DMS79 (cell line): ENCODE measurements at regions not wholly inside any gene's neighbourhood (a gene's known extent, or its start where the extent isn't known, plus 50 kb on each side); places are given as distances from the start of the nearest gene placed in this dataset.

Experiments
- DNase-seq: peaks from one replicate; lab custom pipeline; 2025; lab: John Stamatoyannopoulos, UW

DNA sequence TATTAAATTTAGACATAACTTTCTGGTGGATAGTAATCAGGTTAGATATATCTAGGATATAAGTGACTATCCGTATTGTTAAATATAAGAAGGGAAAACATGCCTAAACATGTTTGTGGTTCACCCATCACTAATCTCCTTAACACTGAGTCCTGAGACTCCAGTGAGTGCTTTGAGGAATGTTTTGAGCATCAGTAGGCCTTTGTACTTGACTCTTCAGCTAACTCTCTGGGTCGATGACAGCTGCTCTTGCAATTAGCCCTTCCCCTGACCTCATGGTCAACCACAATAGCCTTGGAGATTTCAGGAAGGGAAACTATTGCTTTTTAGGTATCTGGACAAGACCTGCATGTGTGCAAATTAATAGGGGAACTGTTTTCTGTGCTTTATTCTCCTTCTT lies 716.8 kb downstream of the EPHA4 start:
- DNase-seq: peak; percentile 6

DNA sequence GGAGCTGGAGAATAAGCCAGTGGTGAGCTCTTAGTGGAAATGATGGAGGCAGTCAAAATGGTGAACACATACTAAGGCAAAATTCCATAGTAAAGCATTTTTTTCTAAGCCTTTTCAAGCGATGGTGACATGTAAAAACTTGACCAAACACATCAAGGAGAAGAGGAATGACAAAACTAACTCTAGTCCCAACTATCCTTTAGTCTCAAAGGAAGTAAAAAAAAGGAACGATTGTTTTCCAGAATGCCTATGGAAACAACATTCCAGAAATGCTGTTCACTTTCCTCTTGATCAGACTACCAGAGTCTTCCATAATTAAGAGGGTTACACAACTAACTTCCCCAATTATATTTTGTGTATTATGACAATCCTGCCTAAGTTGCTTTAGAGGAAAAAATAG lies 715.6 kb downstream of the EPHA4 start:
- DNase-seq: no peak

DNA sequence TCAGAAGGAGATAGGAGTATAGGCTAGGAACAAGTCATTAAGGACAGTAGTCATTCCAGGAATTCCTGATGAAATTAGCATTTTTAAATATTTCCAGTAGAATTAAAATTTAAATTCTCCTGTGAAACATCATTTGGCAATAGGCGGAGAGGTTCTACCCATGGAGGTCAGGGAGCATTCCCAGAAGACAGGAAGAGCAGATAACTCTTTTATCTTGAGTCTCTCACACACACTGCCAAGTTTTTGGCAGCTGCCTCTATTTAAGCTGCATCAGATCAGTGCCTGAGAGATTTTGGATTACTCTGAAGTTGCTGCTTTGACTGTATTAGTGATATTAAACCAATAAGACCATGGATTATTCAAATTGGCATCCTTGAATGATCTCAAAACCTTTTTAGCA lies 714.7 kb downstream of the EPHA4 start:
- DNase-seq: no peak

DNA sequence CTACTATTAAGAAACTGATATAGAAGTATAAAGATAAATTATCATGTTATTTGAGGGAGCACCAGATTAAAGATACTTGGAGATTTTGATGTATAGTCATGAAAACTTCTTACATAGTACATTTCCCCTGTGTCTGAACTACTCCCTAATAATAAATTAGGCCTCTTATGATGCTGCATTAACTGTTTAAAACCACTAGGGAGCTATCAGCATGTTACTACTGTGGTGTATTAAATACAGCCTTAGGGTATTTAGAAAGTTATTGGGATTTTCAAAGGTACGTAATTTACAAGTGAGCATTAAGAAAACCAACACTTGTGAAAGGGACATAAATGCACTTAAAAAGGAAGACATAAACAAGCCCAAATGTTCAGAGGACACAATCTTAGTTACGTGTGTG lies 714.0 kb downstream of the EPHA4 start:
- DNase-seq: no peak

DNA sequence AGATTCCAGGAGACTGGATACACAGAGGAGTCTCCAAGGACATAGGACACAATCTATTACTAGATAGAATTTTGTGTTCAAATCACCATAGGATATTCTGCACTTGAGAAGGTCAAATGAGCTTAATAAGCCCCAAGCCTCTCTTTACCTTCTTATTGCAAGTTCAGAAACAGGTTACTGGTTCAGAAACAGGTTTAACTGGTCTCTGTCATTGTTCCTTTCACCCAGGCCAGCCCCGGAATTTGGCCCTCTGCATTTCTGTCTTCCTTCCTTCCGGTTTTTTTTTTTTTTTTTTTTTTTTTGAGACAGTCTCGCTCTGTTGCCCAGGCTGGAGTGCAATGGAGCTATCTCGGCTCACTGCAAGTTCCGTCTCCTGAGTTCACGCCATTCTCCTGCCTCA lies 700.2 kb downstream of the EPHA4 start:
- DNase-seq: no peak

DNA sequence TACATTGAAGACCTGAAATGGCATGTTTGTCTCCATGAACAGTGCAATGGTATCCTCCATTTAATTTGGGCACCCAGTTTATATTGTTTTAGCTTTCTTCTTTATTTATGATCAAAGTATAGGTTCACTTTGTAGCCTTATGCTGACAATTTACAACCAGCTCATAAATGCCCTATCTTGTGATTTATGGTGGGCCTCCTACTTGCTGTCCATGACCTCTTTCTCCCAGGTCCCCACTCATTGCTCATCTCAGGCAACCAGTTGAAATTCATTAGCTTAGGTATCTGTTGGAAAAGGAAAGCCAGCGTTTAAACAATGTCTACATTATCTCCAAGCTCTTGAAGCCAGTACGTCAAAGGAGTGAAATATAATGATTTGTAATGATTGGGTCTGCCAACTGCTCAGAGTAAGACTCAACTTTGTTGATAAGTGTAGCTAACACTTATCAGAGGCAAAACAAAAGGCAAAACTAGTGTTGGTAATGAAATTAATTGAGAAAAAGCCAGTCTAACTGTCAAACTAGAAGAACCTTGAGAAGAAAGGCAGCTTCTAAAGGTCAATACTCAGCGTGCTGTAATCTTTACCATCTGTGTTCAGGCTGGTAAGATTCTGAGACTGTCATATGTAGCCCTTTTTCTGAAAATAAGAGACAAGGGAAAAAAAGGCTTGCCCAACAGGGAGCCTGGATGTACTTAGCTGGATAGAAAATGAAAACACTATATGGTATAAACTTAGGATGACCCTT lies 695.9 kb downstream of the EPHA4 start:
- DNase-seq: no peak

DNA sequence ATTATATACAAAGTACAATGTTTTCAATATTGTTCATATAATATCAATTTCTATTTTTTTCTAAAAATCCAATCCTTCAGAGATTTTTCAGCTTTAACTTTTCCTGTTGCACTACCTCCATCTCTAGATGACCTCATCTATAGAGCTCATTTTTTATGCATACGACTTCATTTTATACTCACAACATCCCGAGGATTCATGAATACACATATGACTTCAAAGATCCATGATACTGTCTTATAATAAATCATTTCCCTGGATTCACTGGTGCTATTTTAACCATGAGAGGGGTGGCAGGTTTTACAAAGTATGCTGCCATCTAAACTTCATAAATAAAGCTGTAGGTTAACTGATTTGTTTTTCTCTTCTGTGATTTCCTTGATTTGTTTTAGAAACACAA lies 694.6 kb downstream of the EPHA4 start:
- no peak for DNase-seq

DNA sequence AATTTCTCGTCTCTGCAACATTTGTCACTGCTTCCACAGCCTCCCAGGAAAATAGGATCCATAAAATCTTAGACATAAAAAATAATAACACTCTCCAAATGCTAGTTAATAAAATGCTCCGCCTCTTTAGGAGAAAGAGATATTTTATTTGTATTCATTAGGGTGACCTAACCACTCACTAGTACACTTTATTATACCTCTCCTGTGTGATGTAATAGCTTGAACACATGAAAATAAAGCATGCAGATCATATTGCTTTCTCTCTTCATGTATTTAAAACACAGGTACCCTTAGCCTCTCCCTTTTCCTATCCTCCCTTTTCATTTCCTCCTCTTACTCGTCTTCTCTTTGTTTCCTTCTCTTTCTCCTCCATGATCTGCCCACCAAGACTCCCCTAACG lies 694.2 kb downstream of the EPHA4 start:
- no peak for DNase-seq

DNA sequence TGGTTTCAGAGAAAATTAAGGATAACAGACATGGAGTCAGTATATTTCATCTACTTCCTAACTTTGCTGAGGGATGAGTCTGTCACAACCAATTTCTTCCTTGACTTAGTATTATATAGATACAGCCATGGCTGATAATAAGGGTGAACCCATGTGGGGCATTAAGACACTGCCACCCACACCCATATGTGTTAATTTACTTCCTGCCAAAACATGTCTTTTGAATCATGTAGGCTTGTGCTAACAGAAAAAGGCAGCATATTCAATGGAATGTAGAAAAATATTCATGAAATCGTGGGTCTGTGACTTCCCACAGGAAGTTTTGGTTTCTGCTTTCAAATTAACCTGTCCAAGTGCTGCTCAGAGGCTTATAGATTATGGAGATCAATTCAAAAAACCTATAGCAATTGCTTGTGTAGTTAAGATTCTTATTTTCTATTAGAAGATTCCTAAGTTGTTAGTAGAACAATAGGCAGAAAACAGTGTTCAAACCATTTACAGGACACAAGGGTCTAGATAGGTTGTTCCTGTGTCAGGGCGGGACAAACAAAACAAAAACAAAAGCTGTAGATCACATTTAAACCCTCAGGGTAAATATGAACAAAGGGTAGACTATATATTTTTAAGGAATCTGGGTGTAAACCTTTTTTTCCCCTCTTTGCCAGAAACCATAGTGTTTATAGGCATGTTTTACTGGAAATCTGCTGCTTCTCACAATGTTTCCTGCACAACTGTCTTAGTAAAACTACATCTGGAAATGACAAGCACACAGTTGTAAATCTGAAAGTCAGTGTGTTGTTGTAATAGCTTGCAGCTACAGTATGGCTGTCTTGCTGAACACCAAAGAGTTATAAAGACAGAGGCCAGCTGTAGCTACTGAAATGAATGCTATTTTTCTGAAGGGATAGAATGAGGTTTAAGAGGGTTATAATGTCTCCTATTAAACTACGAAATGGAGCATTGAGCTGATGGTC lies 691.2 kb downstream of the EPHA4 start:
- DNase-seq: no peak

DNA sequence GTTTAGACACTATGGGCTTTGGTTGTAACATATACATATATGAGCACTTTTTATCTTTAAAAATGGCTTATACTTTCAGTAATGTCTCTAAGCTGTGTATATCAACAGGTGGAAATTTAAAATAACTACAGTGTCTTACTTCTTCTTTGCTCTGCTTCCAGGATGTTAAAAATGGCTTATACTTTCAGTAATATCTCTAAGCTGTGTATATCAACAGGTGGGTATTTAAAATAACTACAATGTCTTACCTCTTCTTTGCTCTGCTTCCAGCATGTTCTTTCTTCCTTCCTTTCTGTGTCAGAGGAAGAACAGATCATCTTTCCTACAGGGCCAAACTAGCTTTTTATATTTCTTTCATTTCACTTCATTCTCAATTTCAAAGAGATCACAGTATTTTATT lies 689.6 kb downstream of the EPHA4 start:
- DNase-seq: no peak

DNA sequence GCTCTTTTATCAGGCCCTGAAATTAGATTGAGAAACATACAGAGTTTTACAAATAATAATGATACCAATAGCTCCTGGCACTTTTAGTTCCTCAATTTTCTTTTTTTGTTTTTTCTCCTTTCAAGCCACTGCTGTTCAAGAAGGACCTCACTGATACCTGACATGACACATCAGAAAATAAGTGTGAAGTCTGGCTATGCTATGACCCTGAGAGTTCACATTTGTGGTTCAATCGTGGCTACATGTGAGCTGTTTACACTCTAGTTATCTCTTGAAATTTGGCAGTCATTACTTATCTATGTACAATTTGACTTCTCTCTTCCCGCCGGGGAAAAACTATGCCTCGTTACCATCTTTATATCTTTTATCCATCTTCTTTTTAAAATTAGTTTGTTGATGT lies 686.5 kb downstream of the EPHA4 start:
- DNase-seq: no peak

DNA sequence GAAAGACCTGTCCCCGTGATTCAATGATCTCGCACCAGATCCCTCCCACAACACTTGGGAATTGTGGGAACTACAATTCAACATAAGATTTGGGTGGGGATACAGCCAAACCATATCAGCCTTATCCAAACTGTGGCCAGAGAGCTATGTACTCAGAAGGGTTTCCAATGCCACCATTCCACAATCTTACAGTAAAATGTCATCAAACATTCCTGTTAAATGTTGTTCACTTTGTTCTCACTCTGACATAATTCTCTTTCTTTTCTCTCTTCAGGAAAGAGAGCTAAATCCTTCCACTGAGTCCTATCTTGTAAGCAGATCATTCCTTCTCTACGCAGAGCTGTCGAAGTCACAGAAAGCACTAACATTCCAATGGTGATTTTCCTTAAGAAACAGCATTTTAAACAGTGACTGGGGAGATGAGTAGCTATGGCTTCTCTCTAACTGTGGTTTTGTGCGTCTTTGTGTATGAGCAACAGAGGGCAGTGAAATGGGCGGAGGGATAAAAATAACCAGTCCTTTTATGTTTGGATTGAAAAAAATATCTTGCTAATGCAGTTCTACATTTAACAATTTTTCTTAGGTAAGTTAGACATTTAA lies 684.7 kb downstream of the EPHA4 start:
- no peak for DNase-seq

DNA sequence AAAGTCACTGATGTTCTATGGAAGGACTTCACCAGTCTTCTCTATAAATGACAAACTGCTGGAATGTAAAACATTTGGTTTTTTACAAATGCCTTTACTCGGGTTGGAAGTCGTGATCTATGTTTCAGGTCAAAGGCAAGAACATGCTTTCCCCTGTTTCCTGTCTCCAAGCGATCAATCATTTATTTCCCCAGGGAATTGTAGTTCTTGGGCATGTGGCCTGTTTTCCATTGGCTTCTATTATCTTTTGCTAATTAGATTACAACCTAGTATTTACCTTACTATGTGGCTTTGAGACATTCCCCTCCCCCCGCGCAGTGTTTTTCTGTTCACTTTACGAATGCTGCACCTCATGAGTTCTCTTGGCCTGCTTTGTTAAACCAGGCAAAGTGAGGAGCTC lies 684.2 kb downstream of the EPHA4 start:
- DNase-seq: no peak

DNA sequence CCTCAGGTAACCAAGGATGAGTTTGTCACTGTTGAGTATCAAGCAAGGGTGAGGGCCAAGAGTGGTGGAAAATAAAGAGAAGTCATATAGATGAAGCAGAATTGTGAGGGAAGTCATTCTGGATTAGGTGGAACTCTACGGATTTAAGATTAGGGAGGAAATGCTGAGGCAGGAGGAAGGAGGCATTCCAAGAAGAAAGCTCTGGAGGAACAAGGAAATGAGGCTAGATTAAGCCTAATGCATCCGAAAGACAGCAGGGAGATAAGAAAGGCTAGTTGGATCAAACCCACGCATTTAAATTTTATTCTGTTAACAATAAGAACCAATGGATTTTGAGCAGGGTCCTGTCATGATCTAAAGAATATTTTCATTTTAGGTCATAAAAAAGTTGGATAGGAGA lies 681.2 kb downstream of the EPHA4 start:
- no peak for DNase-seq

DNA sequence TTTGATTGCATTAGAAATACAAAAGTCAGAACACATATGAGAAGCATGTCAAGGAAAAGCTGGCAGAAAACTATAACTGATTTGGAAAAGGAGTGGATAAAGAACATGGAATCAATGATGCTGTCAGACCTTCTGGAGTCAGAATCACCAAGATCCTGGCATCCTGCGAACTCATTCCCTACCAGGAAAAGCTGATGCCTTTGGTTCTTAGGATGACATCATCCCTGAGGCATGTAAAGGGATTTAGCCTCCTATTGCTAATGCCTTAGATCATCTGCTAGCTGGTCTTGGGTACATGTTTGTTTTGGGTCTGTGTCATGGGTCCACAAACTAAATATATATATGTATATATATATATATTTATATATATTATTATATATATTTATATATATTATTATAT lies 680.7 kb downstream of the EPHA4 start:
- no peak for DNase-seq

DNA sequence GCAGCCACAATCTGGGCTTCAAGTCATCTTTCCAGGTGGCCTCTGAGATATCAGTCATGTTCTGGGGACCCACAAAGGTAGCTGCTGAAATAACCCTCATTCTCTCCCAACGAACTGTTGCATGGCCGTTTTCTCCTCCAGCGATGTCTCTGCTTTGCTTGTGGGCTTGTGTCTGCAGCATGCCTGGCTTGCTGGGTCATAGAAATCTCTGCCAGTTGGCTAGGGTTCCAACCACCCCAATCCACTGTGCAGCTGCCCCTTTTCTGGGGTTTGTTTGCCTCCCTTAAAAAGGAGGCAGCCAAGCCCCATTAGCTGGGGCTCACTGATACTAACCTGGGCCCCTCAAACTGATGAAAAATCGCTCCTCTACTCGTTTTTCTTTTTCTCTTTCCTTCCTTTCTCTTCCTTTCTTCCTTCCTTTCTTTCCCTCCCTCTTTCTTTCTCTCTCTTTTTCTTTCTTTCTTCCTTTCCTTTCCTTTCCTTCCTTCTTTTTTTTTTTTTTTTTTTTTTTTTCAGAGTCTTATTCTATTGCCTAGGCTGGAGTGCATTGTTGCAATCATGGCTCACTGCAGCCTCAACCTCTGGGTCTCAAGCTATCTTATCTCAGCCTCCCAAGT lies 680.0 kb downstream of the EPHA4 start:
- DNase-seq: no peak

DNA sequence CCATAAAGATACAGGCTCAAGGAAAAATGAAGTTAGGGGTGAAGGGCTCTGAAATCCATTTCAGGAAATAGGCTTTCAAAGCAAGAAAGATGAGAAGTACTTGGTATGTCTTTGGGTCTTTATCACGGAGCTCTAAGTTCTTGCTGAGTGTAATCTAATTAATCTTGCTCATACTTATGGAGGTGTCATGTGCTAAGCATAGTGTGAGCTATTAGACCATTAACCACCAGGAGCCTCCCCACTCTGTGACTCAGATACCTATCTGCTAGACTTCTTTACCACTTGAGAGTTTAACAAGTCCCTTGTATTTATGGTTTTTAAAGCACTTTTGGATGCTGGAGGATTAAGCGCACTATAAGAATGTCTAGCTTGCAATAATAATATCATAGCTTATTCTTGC lies 678.7 kb downstream of the EPHA4 start:
- peak; percentile 2 for DNase-seq

DNA sequence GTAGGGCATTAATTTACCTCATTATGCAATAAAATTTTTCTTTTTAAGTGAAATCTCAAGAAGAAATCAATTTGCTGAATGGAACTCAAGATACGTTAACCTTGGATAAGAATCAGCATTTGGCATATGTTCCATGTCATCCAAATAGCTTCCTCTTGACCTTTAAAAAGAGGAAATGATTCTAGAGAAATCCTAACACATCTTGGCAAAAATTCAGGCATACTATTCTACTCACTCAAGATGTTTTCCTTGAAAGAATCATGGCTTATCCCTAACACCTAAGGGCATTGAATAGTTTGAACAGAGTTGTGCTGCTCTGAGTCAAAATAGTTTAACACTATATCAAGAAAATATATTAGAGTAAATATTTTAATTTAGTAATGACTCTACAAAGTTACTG lies 678.0 kb downstream of the EPHA4 start:
- no peak for DNase-seq

DNA sequence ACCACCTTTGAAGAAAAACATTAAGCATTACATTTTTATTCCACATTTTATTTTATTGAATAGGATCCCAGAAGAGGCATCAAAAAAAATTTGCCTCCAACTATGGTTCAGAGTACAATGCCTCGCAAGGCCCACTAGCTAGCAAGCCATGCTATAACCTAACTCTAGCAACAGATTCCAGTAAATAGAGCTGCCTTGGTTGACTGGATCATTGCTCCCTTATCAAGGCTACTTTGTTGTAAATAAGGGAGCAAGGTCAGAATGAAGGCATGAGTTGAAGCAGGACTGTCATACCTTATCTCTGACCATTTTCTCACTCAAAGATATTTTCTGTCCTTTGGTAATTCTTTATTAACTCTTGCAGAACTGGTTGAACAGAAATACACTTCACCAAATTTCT lies 672.6 kb downstream of the EPHA4 start:
- DNase-seq: no peak

DNA sequence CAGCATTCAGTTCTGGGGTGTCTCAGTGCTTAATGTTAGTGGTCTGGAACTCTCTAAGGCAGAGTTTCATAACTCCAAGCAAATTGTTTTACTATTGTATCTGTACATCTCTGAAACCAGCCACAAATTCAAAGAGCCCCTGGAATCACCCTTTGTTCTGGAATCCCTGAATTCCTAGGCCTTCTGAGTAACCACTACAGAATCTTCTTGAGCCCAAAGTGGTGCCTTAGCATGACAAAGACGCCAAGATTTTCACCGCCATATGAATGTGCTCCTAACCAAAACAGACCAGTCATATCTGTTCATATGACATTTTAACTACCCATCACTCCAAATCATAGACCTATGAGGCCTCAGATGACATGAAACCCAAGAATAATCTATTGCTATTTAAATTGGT lies 668.1 kb downstream of the EPHA4 start:
- DNase-seq: no peak

DNA sequence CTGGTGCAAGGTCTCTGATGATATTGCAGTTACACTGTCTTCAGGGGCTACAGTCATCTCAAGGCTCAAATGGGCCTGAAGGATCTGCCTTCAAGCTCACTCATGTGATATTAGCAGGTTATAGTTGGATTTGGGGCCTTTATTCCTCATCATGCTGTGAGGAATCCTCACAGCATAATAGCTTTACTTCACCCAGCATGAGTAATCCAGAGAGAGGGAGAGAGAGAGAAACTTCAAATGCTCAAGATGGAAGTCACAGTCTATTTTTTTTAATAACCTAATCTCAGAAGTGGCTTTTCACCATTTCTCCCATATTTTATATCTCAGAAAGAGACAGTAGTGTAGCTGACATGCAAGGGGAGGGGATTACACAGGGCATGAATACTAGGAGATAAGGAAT lies 658.7 kb downstream of the EPHA4 start:
- DNase-seq: no peak

DNA sequence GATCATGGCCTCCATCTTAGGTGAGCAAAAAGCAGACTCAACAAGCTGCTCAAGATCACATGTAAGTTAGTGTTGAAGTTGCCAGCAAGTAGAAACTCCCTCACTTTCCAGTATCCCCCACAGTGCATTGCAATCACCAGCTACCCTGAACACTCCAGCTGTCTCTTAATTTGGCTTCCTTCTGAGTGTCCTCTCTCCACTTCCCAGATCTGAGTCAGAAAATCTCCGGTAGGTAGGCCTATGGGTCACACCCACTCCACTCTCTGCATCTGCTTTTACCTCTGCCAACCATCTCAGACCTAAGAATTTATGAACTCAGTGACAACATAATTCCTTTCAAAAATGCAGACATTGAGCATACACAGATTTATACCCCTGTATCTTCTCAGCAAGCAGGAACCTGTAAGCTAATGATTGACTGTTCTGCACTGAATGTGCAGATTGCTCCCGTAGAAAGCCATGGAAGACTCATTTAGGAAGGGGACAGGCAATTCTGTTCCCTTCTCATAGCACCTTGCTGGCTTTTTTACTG lies 656.9 kb downstream of the EPHA4 start:
- DNase-seq: no peak
